ENCODE measurements at regions not wholly inside any gene's neighbourhood (a gene's known extent, or its start where the extent isn't known, plus 50 kb on each side); places are given as distances from the start of the nearest gene placed in this dataset.

DNA sequence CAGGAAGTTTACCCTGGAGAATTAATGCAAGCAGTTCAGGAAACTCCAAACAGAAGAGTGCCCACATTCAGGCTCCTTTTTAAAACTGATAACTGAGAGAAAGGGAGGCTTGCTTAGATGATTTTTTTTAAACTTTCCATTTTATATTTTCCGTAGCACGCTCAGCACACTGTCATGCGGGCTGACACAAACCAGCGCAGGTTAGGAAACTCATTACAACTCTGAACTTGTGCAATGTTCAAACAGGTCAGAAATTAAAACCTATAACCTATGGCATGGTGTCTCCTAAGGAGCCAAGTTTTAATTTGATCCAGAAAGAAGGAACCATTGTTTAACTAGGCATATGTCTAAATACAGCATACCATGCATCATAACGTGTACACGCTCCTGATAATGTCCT, 117.7 kb upstream of the SMIM21 start:
- TF ChIP-seq, protein P1, sequence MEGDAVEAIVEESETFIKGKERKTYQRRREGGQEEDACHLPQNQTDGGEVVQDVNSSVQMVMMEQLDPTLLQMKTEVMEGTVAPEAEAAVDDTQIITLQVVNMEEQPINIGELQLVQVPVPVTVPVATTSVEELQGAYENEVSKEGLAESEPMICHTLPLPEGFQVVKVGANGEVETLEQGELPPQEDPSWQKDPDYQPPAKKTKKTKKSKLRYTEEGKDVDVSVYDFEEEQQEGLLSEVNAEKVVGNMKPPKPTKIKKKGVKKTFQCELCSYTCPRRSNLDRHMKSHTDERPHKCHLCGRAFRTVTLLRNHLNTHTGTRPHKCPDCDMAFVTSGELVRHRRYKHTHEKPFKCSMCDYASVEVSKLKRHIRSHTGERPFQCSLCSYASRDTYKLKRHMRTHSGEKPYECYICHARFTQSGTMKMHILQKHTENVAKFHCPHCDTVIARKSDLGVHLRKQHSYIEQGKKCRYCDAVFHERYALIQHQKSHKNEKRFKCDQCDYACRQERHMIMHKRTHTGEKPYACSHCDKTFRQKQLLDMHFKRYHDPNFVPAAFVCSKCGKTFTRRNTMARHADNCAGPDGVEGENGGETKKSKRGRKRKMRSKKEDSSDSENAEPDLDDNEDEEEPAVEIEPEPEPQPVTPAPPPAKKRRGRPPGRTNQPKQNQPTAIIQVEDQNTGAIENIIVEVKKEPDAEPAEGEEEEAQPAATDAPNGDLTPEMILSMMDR (conservative IDR thresholded peaks at IDR 0.05 in 1 of 2, IDR thresholded peaks at IDR 0.05 in 1 of 2; ENCODE audit: low read depth in 1 of 2, low read length in 2 of 2), result no peak
- no peak for TF ChIP-seq EZH2 (IDR thresholded peaks at IDR 0.05; ENCODE audit: low read length, missing control alignments)

Data from fibroblast of lung (primary cell).